NCI-H345 treated with DMSO at 0.1 percent for 48 hours (cell line): ENCODE measurements at regions not wholly inside any gene's neighbourhood (a gene's known extent, or its start where the extent isn't known, plus 50 kb on each side); places are given as distances from the start of the nearest gene placed in this dataset.
"Not testable (repeated sequence)": the region's sequence is repeated elsewhere in the genome, so short reads cannot be mapped to it uniquely, and the experiment has no call there.

ENCODE experiments used
- DNase-seq: peaks from one replicate; lab custom pipeline; 2025; ENCODE audit not compliant: unreplicated experiment; lab: John Stamatoyannopoulos, UW

DNA sequence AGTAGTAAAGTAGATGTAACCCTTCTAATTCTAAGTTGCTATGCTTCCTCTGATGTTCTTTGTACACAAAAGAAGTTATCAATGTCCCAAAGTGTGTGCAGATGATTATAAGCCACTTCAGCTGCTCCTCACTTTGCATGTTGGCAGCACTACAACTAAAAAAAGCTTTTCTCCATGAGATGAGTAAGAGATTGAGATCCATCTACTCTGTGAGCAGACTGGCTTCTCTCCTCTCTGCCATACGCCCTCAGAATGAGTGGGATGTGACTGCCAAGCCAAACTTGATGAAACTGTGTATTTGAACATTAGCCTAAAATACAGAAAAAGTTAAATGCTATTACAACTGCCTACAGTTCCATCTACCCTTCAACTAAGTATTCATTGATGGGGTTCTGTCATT is 102.9 kb upstream of the ETV1 start:
- no peak for DNase-seq

DNA sequence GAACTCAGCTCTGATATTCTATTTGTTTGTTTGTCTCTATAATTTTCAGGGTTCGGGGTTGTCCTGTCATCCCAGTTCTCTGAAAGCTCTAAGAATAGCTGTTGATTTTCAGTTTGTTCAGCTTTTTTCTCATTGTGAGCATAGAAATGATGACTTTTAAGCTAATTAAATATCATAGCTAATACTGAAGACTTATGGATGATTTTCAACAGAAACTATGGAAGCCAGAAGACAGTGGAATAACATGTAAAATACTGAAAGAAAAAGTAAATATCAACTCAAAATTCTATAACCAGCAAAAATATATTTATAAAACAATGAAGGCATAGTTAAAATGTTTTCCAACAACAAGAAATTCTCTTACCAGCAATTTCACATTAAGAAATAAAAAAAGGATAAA is 96.4 kb upstream of the ETV1 start:
- no peak for DNase-seq

DNA sequence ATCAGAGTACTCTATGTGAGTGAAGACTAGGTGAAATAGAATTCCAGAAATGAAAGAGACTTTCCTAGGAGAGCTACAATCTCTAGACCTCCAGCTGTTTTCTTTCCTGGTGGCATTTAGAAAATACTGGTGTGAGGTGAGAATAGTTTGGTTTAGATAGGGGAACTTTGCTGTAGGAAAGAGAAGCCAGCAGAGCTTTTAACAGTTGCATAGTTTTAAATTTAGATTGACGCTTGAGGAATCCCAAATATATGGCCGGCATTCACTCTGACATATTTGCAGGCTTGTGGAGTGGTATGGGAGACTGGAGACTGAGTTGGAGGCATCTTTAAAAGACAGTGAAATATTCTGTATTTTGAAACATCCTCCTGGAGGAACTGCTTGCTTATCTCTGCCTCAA is 94.3 kb upstream of the ETV1 start:
- no peak for DNase-seq

DNA sequence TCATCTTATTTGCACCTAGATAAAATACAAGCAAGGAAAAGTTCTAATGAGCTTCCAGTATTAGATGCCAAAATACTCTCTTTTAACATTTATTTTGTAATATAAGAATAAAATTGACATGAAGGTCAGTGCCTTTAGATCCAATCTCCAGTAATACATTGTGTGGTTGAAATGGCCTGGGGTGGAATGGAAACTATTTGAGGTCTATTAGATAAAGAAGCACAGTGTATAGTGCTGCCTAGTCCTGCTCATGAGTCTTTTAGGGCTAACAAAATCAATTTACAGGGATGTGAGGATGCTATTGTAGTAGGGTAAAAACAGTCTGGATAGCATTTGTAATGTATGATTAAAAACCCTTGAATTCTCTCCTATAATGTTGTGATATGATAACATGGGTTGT is 84.5 kb upstream of the ETV1 start:
- DNase-seq: no peak

DNA sequence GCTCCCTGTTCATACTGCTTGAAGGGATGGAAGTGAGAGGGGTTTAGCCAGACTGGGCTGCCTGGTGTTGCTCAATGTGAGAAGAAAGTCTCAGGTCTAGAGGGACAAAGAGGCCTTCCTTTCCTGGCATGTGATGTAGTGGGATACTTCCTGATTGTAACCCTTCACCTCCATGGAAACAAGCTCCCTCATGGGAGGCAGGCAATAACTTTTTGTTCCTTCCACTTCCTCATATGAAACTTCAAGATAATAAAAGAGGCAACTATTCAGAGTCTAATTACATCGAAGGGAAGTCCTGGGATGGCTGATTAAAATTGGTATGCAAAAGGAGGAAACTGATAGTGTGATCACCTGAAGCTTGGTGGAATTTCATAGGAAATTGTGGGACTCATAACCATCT is 84.1 kb upstream of the ETV1 start:
- no peak for DNase-seq

DNA sequence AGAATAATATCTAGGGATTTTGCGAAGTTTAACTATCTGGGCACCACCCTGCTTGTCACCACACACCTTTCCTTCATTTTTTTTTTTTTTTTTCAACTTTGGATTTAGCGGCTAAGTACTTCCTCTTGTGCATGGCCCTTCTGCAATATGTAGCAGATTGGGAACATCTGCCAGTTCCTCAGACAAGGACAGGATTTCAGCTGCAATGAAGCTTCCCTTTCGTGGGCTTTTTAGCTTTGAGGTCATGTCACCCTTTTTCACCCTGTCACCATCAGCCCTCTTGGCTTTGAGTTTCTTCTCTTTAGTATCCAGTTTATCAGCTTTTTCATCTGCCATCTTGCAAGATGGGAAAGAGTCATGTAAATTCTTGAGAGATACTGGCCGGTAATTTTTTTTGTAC is 81.6 kb upstream of the ETV1 start:
- DNase-seq: no peak

DNA sequence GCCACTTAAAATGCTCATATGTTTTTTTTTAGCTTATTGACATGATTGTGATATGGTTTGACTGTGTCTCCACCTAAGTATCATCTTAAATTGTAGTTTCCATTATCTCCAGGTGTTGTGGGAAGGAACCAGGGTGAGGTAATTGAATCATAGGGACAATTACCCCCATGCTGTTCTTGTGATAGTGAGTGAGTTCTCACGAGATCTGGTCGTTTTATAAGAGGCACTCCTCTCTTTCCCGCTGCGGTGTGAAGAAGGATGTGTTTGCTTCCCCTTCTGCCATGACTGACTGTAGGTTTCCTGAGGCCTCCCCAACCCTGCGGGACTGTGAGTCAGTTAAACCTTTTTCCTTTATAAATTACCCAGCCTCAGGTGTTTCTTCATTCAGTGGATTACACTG is 80.5 kb upstream of the ETV1 start:
- DNase-seq: no peak

DNA sequence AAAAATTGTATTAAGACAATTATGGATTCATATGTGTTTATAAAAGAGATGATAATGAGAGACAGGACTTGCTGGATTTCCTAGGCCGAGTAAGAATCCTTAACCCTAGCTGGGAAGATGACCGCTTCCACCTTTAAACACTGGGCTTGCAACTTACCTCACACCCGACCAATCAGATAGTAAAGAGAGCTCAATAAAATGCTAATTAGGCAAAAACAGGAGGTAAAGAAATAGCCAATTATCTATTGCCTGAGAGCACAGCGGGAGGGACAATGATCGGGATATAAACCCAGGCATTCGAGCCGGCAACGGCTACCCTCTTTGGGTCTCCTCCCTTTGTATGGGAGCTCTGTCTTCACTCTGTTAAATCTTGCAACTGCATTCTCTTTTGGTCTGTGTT is 77.3 kb upstream of the ETV1 start:
- DNase-seq: not testable (repeated sequence)

DNA sequence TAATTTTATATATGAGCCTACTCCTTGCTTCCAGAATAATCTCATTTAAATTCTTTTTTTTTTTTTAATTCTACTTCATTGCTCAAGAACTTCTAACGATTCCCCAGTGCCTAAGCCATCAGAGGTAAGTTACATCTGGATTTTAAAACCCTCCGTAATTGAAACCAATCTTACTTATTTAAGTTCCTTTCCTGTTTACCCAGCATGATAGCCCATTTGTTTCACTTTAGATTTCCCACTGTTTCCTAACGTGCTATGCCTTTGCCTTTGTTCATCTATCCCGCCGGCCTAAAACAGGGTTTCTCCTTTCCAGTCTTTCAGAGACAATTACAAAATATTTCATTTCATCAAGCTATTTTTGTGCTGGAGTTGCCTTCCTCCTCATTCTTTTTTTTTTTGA is 75.8 kb upstream of the ETV1 start:
- no peak for DNase-seq

DNA sequence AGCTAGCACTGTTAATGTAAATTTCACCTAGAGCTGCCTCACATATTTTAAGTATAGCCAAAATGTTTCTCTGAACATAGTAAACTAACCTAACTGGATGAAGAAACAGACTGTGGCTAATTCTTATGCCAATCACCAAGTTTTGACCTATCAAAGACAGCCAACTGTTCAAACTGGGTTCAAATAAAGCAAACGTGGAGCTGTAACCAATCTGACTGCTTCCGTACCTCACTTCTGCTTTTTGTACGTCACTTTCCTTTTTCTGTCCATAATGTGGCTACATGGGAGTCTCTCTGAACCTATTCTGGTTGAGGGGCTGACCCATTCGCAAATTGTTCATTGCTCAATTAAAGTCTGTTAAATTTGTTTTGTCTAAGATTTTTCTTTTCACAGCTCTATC is 66.3 kb upstream of the ETV1 start:
- DNase-seq: no peak

DNA sequence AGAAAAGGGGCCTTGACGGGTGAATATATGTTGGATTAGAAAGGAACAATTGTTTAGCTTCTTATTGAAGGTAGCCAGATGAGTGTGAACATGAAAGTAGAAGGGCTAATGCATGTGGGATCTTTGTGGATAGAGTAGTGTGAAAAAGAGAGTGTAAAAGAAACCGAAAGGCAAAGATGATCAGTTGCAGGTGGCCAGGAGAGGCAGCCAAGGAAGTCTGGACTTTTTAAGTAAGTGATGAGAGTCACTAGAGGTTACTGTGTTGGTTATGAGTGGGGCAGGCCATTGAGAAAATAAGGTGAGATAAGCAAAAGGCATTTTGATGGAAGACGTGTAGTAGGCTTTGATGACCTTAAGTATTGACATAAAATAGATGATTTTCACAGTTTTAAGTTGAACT is 64.7 kb upstream of the ETV1 start:
- no peak for DNase-seq

DNA sequence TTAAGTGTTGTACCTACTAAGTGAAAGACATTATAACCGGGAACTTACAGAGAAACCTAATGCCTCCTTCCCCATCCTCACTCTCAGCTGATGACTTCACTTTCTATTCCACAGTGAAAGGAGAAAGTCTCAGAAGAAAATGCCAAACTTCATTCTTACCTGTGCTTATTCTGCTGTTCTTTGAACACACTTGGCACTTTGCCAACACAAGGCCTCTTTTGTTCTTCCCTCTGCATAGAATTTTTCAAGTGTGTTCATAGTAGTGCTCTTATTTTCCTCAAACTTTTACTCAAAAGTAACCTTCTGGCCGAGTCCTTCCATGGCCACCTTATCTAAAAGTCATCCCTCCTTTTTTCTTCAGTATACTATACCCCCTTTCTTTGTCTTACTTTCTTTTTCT is 59.4 kb upstream of the ETV1 start:
- peak; percentile 10 for DNase-seq

DNA sequence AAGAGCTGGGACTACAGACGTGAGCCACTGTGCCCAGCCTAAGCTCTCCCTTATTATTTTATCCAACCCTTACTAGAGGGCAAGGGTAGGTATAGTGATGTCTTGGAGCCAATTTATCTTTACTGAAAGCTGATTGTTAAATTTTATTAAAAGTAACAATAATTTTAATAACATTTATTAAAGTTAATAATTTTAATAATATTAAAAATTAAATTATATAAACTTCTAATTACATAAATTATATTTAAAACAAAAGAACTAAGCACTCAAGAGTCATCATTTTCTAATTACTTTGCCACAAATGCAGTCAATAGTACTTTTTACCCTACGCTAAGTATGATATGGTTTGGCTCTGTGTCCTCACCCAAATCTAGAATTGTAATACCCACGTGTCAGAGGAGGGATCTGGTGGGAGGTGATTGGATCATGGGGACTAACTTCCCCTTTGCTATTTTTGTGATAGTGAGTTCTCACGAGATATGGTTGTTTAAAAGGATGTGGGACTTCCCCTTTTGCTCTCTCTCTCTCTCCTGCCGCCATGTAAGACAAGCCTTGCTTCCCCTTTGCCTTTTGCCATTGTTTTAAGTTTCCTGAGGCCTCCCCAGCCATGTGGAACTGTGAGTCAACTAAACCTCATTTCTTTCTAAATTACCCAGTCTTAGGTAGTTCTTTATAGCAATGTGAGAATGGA is 58.4 kb upstream of the ETV1 start:
- DNase-seq: no peak

DNA sequence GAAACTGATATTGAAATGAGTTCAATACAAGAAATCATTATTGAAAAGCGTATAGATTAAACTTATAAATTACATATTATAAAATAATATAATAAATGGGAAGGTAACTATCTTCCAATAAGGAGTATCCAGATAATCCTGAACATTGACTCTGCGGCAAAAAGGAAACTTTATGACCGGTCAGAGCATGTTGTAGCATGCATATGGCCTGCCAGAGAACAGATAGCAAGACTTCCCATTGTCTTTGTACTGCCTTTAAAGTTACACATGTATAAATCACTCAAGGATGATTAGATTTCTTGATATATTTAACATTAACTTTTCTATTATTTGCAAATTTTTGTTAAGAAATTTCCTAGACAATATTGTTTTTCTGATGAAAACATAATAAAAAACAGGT is 56.2 kb upstream of the ETV1 start:
- DNase-seq: no peak

DNA sequence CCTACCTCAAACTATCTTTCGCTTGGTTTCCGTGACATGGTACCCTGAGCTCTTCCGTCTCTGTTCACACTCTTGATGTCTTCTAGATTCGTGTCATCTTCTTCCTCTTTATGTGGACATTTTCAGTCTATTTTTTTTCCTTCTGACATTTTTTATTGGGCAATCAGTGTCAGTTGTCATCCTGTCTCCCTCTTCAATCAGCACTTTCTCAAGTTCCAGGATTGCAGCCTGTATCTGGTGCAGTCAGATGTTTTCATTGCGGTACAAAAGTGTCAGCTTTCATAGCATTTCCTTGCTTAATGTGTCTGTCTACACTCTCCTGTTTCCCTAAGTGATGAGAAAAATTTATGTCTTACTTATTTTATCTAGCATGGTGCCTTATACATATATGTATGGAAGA is 51.1 kb upstream of the ETV1 start:
- DNase-seq: no peak
